Non-pigmented ciliary epithelial cell (primary cell): ENCODE measurements at regions not wholly inside any gene's neighbourhood (a gene's known extent, or its start where the extent isn't known, plus 50 kb on each side); places are given as distances from the start of the nearest gene placed in this dataset.

Experiments used
- DNase-seq: peaks from one replicate; pipeline ENCODE4 v3.0.0-alpha.2; 2010; ENCODE audit warnings: low read depth

DNA sequence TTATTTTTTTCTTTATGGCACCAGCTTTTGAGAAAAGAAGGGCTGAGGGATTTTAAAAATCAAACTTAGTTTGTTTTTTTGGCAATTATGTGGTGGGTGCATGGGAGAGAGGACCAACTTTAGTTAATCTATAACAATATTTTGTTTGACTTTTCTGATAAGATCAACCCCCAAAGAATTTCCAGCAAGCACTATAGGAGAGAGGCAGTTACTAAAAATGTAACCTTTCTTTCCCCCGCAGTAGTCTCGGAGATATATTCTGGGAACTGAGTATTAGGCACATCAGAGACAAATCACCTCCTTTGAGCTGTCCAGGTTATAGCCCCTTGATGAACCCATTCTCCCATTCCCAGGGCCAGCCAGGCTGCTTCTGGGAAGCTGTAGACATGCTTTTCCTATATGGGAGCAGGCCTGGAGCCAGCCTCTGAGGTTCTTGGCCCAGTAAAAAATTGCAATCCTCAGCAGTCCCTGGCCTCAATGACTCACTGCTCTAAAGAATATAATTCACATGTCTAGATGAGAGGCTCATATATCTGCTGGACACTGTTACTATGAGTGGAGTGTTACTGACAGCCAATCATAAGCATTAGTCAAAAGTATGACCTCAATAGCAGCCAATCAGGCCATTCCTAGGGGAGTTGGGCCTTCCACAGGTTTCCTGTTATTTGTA is 138.3 kb upstream of the AGBL1 start:
- DNase-seq = no peak

DNA sequence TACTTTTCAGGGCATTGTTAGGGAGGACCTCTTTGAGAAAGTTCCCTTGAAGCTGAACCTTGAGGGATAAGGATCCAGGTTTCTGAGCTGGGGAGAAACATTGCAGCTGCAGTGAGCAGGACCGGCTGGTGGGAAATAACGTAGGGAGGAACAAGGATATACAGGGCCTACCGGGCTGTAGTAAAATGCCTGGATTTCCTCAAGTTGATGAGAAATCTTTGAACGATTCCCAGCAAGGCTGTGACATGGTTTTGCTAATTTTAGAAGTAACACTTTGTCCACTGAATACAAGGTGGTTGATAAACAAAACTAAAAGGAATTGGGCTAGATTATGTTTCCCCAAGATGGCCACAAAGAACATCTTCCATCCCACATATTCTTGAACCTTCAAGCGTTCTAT is 137.0 kb upstream of the AGBL1 start:
- DNase-seq = no peak

- DNase-seq = no peak
Observed at GRCh38 chr15:85943151-85943550, 136.5 kb upstream of the AGBL1 start.

DNA sequence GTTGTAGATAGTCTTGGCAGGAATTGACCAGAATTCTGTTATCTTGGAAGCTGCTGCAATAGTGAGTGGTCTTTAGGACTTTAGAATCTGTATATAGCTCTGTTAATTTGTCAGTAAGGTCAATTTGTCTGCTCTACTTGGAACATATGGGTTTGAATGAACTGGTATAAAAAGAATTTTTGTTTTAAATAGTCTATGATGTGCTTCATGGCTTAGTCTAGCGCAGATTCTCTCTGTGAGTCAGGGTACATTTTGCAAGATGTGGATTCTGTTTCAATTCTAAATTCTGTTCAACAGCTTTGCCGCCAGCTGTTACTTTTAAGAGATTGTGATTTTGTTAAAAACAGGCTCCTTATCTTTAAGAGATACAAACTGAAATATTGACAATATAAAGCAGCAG is 135.9 kb upstream of the AGBL1 start:
- no peak for DNase-seq

- no peak for DNase-seq
Observed at GRCh38 chr15:85947021-85947420, 132.7 kb upstream of the AGBL1 start.

DNA sequence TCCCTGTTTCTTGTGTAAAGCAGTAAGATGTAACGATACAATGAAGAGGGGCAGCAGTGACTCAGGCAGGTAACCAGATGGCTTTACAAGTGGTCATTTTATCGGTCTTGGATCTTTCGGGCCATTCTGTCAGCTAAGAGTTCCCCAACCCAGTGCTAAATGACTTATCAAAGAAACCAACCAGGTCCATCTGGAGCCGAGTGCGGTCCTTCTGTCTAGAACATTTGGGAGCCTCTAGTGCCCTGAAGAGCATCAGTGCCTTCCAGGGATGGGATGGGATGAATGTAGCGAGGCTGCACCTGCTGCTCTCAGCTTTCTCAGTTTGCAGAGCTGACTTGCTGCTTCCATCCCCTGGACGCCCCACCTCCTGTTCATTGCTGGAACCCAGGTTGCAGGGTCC is 131.7 kb upstream of the AGBL1 start:
- DNase-seq = no peak

DNA sequence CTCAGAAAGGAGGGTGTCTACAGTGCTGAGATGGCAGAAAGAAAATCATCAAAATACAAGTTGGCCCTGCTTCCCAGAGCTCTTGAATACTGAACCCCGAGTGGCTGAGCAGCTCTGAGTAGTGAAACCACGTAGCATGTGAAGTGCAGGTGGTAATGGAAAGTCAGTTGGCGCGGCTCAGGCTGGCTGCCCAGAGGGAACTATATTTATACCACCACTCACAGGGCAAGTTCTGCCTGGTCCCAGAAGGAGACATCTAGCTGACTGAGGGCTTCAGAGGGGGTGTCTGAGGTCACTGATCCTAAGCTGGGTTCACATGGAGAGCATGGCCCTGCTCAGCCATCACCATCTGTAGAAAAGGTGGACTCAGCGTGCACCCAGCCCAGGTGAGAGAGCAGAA is 129.6 kb upstream of the AGBL1 start:
- no peak for DNase-seq

DNA sequence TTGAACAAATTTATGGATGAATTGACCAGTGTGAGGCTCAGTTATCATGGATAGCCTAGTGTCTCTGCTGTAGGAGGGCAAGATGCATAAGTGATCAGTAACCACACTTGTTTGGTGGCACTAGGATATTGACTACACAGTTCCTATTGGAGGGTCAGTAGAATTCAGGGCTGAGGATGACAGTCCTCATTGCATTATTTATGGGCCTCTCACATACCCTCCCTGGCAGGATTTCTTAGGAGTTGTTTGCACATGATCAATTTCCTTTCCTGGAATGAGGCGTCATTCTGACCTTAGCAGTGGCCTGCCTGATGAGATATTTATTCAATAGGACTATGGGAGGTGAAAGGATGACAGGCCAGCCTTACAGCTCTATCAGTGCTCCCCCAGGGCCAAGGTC is 125.1 kb upstream of the AGBL1 start:
- no peak for DNase-seq

GRCh38 chr15:85955501-85956391 is 123.9 kb upstream of the AGBL1 start:
- no peak for DNase-seq

DNA sequence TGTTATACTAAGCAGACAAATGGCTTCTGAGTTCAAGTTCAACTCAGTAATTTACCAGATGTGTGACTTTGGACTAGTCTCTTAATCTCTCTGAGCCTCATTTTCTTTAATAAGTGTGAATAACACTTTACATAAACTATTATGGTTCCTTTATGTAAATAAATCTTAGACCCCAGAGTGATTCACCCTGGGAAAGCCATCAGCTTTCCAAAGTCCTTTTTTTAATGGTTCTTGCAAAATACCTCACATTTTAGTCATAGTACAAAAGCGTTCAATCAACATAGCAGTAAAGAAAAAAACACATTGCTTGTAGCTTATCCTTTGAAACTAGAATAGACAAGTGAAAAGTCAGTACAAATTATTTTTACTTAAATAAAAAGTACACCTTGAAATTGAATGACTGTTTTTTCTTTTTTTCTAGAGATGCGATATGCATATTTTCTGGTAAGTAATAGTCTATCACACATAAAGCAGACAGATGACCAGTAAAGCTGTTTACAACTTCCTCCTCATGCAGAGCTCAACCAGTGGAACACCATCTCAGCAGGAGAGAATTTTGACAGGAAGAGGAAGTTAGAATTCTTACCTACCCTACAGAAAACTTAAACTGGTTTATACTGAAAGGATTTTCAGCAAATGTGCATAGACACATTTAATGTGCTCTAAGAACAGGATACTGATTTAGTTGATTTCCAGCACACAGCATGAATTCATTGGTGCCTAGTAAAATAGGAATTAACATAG is 123.0 kb upstream of the AGBL1 start:
- DNase-seq = no peak

DNA sequence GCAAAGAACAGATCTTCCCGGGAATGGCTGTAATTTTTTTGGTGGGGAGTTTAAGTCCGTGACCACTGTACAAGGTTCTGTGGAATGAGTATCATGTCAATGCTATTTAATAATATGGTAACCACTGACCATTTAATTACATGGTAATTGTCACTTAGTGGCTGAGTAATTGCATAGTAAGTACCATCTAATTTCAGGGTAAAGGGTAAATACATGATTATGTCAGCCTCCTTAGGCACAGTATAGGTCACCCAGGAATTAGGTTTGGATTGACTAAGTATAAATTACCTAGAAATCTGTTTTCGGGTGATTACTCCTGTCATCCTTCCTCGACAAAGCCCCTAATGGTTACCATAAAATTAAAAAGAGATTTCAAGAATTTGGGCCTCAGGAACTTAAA is 120.1 kb upstream of the AGBL1 start:
- DNase-seq = no peak

- DNase-seq = no peak
Observed at GRCh38 chr15:85960381-85960780, 119.3 kb upstream of the AGBL1 start.

- DNase-seq = no peak
Observed at GRCh38 chr15:85961821-85962220, 117.8 kb upstream of the AGBL1 start.

DNA sequence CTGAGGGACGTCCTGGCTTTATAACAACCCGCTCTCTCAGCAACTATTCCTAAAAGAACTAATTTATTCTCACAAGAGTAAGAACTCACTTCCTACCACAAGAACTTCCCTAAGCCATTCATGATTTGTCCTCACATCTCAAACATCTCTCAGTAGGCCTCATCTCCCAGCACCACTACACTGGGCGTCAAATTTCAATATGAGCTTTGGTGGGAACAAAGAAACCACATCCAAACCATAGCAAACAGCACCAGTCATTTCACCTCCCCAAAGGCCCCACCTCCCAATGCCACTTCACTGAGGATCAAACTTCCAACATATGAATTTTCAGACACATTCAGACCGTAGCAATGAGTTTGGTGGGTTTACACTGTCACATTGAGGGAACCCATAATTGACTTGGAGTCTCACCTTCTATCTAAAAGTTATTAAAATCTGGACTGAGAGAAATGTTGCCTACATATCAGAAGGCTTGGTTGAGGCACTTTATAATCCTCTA is 116.4 kb upstream of the AGBL1 start:
- no peak for DNase-seq

DNA sequence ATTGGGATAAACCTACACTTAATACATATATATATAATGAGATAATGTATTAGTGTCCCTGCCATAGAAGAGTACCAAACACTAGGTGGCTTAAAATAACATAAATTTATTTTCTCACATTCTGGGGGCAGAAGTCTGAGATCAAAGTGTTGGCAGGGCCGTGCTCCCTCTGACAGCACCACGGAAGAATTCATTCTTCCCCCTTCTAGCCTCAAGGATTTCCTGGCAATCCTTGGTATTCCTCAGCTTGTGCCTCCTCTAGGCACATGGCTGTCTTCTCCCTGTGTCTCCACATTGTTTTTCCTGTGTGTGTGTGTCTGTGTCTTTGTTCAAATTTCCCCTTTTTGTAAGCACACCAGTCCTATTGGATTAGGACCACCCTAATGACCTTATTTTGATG is 115.2 kb upstream of the AGBL1 start:
- no peak for DNase-seq

DNA sequence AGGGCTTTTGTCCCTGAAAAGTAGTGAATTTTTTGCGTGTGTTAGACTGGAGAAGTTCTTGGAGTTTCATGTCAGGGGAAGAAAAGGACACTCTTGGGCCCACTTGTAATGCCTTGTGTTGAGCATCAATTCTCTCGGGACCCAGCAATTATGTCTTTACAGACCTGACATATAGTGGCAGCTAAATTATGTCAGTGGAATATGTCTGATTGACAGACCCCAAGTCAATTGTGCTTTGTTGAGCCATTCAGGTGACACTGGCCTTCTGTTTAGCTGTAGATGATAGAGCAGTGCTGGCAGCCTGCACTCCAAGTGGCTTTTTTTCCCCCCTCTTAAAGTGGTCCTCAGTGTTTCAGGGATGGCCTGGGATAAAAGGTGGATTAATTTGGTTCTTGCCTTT is 112.1 kb upstream of the AGBL1 start:
- no peak for DNase-seq

DNA sequence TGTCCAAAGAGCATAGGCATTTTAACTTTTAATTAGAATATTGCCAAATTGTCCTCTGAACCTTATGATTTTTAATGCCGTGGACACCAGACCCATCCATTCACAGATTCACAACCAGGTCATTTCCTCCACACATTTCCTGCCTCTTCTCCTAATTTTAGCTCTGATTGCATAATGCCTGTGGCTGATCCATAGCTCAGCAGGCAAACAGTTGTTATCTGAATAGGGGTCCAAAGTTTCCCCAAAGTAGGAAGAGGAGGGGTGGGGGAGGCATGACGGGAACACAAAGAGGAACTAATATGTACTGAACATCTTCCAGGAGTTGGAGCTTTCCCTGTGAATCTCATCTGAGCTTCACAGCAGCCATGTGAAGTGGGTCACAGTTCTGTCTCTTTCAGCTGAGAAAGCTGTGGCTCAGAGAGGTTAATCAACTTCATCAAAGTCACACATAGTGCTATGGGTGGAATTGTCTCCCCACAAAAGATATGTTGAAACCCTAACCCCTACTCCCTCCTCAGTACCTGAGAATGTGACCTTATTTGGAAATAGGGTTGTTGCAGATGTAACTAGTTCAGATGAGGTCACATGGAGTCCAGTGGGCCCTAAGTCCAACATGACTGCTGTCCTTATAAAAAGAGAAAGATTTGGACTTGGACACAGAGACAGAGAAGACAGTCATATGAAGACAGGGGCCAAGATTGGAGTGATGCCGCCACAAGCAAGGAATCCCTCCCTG is 106.7 kb upstream of the AGBL1 start:
- no peak for DNase-seq

DNA sequence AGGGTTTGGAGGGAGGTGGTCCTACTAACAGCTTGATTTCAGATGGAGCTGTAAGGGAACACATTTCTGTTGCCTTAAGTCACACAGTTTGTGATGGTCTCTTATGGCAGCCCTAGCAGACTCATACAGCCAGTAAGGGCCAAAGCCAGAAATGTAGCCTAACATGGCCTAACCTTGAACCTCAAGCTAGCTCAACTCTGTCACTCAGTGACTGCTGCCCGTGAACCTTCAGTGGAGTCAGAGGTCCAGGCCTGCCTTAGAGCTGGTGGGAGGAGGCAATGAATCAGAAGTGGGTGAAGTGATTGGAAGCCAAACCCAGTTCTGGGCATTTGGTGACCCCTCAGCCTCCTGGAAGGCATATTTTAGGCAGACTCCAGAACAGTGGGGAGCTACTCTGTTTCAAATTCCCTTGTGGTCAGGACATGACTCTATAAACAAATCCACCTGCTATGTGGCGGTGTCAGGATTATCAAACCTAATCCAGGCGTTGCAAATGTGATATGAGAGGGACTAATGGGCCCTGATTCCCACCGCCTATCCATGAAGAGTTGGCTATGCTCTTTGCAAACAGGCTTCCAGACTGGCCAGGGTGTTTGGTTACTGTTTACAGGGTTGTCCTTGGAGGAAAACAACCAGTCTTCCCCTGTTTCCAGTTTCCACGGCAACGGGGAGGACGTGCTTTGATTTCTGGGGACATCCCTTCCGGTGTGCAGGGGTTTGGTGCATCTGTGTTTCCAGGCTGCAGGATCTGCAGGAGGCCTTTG is 105.9 kb upstream of the AGBL1 start:
- DNase-seq = no peak

DNA sequence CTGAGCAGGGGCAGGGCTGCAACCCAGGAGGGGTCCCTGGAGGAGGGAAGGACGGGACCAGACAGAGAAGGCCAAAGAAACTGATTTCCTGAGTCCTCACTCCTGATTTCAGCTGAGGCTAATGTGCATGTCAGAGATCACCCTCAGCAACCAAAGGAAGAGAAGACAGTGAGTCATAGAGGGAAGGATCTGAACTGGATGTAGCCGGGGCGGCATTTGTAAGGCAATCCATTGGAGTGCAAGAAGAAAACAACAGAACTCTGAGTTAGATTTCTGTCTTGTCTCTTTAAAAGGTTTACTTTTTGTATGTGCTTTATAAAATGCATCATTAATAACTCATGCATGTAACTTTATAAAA is 105.3 kb upstream of the AGBL1 start:
- DNase-seq = no peak

GRCh38 chr15:85974742-85975141 is 104.9 kb upstream of the AGBL1 start:
- no peak for DNase-seq

DNA sequence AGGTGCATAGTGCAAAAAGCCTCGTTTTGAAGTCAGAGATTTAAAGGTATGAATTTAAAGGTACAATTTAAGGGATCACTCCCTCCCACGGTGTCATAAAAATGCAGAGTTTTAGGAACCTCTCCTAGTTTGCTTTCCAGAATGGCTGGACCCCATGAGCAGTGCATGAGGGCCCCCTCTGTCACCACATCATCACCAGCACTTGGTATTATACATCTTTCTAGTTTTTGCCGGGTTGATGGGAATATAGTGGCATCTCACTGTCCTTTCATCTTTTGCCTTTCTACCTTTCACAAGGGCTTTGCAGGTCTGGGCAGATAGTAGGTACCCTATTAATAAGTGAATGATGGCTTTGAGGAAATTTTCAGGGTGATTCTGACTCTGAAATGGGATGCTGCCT is 103.6 kb upstream of the AGBL1 start:
- no peak for DNase-seq
